BJ (cell line): ENCODE measurements at regions not wholly inside any gene's neighbourhood (a gene's known extent, or its start where the extent isn't known, plus 50 kb on each side); places are given as distances from the start of the nearest gene placed in this dataset.

ENCODE experiments used
- CTCF ChIA-PET: fragments of 350-600 bp; formaldehyde crosslinking; extraction: SDS; loops from one replicate; lab custom pipeline; 2021; ENCODE audit warnings: antibody characterized with exemption, inconsistent platforms; lab: Yijun Ruan, JAX
- POLR2A ChIA-PET: fragments of 300-600 bp; sonication (Branson Sonifier 250); formaldehyde crosslinking; extraction: SDS; loops from one replicate; lab custom pipeline; 2021; ENCODE audit warnings: antibody characterized with exemption; lab: Charles Lee
- DNase-seq: peaks from one replicate; pipeline ENCODE4 v3.0.0-alpha.2; 2011; ENCODE audit warnings: low read depth
- H3K27me3 ChIP-seq: 2 replicates; pipeline ENCODE4 v1.6.0; 2011; ENCODE audit warnings: low read length; ENCODE audit not compliant: control insufficient read depth, insufficient read depth
- H3K36me3 ChIP-seq: 2 replicates; pipeline ENCODE4 v1.5.1; 2011; ENCODE audit warnings: low read length; ENCODE audit not compliant: control insufficient read depth, insufficient read depth
- H3K4me3 ChIP-seq: 2 replicates; pipeline ENCODE4 v1.5.1; 2011; ENCODE audit warnings: low read depth, mild to moderate bottlenecking, control low read depth, low read length
- CTCF ChIP-seq: IDR thresholded peaks from 2 replicates; pipeline ENCODE4 v1.5.1; 2011; ENCODE audit warnings: low read depth, mild to moderate bottlenecking, control low read depth, inconsistent platforms, low read length, moderate library complexity; ENCODE audit not compliant: insufficient read depth

- TF ChIP-seq CTCF: no peak
- CTCF ChIA-PET: no interaction called here
- POLR2A ChIA-PET: no interaction called here
- Histone ChIP-seq H3K27me3 (no peaks in the 10 kb centered on the region), H3K4me3 (no peak overlapping the region), H3K36me3 (no peaks in the 10 kb centered on the region)
- no peak for DNase-seq
Observed at GRCh38 chr10:64234489-64234888, 713.3 kb downstream of the REEP3 start.

- Histone ChIP-seq H3K36me3 (no peaks in the 10 kb centered on the region), H3K4me3 (no peak overlapping the region), H3K27me3 (no peaks in the 10 kb centered on the region)
- no peak for TF ChIP-seq CTCF
- CTCF ChIA-PET: no interaction called here
- no peak for DNase-seq
- POLR2A ChIA-PET: no interaction called here
Observed at GRCh38 chr10:64257704-64258103, 736.5 kb downstream of the REEP3 start.

GRCh38 chr10:64261092-64261491, 739.9 kb downstream of the REEP3 start:
- Histone ChIP-seq H3K36me3 (no peaks in the 10 kb centered on the region), H3K4me3 (no peak overlapping the region), H3K27me3 (no peaks in the 10 kb centered on the region)
- POLR2A ChIA-PET: no interaction called here
- TF ChIP-seq CTCF: no peak
- no peak for DNase-seq
- CTCF ChIA-PET: no interaction called here

- Histone ChIP-seq H3K27me3 (no peaks in the 10 kb centered on the region), H3K4me3 (no peak overlapping the region), H3K36me3 (no peaks in the 10 kb centered on the region)
- no peak for TF ChIP-seq CTCF
- CTCF ChIA-PET: no interaction called here
- POLR2A ChIA-PET: no interaction called here
- no peak for DNase-seq
Observed at GRCh38 chr10:64261676-64262075, 740.5 kb downstream of the REEP3 start.

- no peaks in the 10 kb centered on the region for H3K36me3 ChIP-seq
- ChIA-PET CTCF (no interaction called here), POLR2A (no interaction called here)
- H3K27me3 ChIP-seq: no peaks in the 10 kb centered on the region
- no peak for DNase-seq
- no peak overlapping the region for H3K4me3 ChIP-seq
- no peak for TF ChIP-seq CTCF
Observed at GRCh38 chr10:64265961-64266360, 744.8 kb downstream of the REEP3 start.
